ENCODE measurements at regions not wholly inside any gene's neighbourhood (a gene's known extent, or its start where the extent isn't known, plus 50 kb on each side); places are given as distances from the start of the nearest gene placed in this dataset.

DNA sequence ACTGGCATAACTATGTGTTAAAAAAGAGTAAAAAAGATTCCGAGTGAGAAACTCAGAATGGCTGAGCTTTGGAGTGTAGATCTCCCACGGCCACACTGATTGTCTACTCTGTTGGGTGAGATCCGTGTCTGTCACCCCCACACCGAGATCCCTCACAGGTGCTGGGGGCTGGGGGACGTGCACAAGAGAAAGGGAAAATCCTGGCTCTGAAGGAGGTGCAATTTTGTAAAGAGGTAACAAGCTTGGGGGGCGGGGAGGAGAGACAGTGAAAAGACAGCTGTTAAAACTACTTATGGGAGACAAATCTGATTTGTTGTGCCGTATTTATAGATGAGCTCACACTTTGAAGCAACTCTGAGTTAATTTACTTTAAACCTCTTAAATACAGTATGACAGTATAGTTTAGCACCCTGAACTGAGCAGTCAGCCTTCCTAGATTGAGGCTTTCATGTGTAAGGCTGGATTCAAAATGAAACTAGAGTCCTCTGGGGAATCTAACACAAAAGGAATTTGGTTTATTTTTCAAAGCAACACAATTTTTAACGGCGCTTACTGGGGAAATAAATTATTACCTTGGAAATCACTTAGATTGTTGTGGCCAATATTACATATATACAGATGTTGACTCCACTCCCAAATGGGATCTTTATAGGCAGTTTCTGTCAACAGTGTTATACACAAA, 167.4 kb upstream of the RGS6 start:
- H3K4me3 ChIP-seq (replicated peaks in 1 of 3; ENCODE audit: insufficient read depth in 1 of 3, low read depth in 1 of 3, low read length in 3 of 3) = no peak overlapping the region
- DNase-seq (ENCODE audit: low read depth, low spot score) (no peak), FAIRE-seq (no peak)

More for the DNA sequence above, 167.4 kb upstream of the RGS6 start:
- ChIA-PET CTCF (interaction anchor here (0.8 to 1.5 kb wide), 4 partner anchors 11 to 714 kb away, joined by 3 to 8 read pairs (median 3); no protein-coding TSS in a partner anchor), POLR2A (no interaction called here)
- Histone ChIP-seq H3K79me2 (ENCODE audit: control insufficient read depth, insufficient read depth, low read length) (no peaks in the 10 kb centered on the region), H2AFZ (ENCODE audit: low read depth, low read length) (no peak overlapping the region), H4K20me1 (replicated peaks; ENCODE audit: control insufficient read depth, extremely low read depth, insufficient read depth, low read length) (no peaks in the 10 kb centered on the region), H3K4me2 (ENCODE audit: insufficient read depth, low read length) (no peak overlapping the region), H3K9me1 (replicated peaks; ENCODE audit: control insufficient read depth, extremely low read depth, insufficient read depth, low read length) (no peaks in the 10 kb centered on the region), H3K9me3 (replicated peaks; ENCODE audit: control insufficient read depth, insufficient read depth, low read length) (no peaks in the 10 kb centered on the region), H3K36me3 (ENCODE audit: control insufficient read depth in 2 of 2, extremely low read depth in 1 of 2, insufficient read depth in 2 of 2, low read length in 2 of 2) (no peaks in the 10 kb centered on the region), H3K27ac (ENCODE audit: insufficient read depth, low read depth, low read length) (no peak overlapping the region), H3K27me3 (ENCODE audit: control insufficient read depth in 2 of 2, insufficient read depth in 2 of 2, low read length in 2 of 2) (peaks cover 0 to 4% of the 10 kb centered on the region in 2 experiments), H3K4me1 (ENCODE audit: control insufficient read depth, extremely low read depth, insufficient read depth, low read length) (no peaks in the 10 kb centered on the region), H3K9ac (replicated peaks; ENCODE audit: extremely low read depth, insufficient read depth, low read length) (no peak overlapping the region)
- no TSS peak for BruUV-seq (replicated peaks)
- dilution Hi-C loops (cut with MboI; ENCODE audit: extremely low pct_ligation_motif_present, low sequenced_read_pairs) = no loop called here
- intact Hi-C loops (cut with micrococcal nuclease) = no loop called here
- TF ChIP-seq, protein P1, sequence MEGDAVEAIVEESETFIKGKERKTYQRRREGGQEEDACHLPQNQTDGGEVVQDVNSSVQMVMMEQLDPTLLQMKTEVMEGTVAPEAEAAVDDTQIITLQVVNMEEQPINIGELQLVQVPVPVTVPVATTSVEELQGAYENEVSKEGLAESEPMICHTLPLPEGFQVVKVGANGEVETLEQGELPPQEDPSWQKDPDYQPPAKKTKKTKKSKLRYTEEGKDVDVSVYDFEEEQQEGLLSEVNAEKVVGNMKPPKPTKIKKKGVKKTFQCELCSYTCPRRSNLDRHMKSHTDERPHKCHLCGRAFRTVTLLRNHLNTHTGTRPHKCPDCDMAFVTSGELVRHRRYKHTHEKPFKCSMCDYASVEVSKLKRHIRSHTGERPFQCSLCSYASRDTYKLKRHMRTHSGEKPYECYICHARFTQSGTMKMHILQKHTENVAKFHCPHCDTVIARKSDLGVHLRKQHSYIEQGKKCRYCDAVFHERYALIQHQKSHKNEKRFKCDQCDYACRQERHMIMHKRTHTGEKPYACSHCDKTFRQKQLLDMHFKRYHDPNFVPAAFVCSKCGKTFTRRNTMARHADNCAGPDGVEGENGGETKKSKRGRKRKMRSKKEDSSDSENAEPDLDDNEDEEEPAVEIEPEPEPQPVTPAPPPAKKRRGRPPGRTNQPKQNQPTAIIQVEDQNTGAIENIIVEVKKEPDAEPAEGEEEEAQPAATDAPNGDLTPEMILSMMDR (IDR thresholded peaks at IDR 0.05; ENCODE audit: extremely low read depth in 1 of 2, insufficient read depth in 1 of 2, low read depth in 1 of 2, low read length in 2 of 2) = no peak
- TF ChIP-seq JUN (IDR thresholded peaks at IDR 0.05; ENCODE audit: borderline replicate concordance, insufficient read depth, insufficient read length, low read depth) (no peak), POLR2A (IDR thresholded peaks at IDR 0.05; ENCODE audit: low read depth, low read length) (no peak), POLR2AphosphoS5 (IDR thresholded peaks at IDR 0.05; ENCODE audit: insufficient read depth, low read depth, low read length) (no peak), EZH2 (IDR thresholded peaks at IDR 0.05; ENCODE audit: borderline replicate concordance, low read depth, low read length, severe bottlenecking) (no peak), MYC (IDR thresholded peaks at IDR 0.05; ENCODE audit: low read depth, low read length) (no peak), GATA2 (IDR thresholded peaks at IDR 0.05; ENCODE audit: insufficient read depth, insufficient read length, low read depth, low read length) (no peak)
